Progenitor cell of endocrine pancreas (in vitro differentiated cells): ENCODE measurements at regions not wholly inside any gene's neighbourhood (a gene's known extent, or its start where the extent isn't known, plus 50 kb on each side); places are given as distances from the start of the nearest gene placed in this dataset.

Source experiments
- DNase-seq: peaks from one replicate; pipeline ENCODE4 v3.0.0; 2021; ENCODE audit warnings: low spot score; ENCODE audit not compliant: unreplicated experiment
- H3K27ac Mint-ChIP-seq: 2 replicates; pipeline ENCODE4 v1.8.0; 2021; ENCODE audit warnings: mild to moderate bottlenecking, moderate library complexity, mixed read lengths
- H3K27me3 Mint-ChIP-seq: 2 replicates; pipeline ENCODE4 v1.8.0; 2021; ENCODE audit warnings: mixed read lengths
- H3K36me3 Mint-ChIP-seq: 2 replicates; pipeline ENCODE4 v1.8.0; 2022; ENCODE audit warnings: mixed read lengths; ENCODE audit not compliant: insufficient read depth
- H3K4me1 Mint-ChIP-seq: 2 replicates; pipeline ENCODE4 v1.8.0; 2021; ENCODE audit warnings: low read depth, mixed read lengths
- H3K4me3 Mint-ChIP-seq: 2 replicates; pipeline ENCODE4 v1.8.0; 2021; ENCODE audit warnings: low read depth, mild to moderate bottlenecking, moderate library complexity, mixed read lengths
- H3K9me3 Mint-ChIP-seq: 2 replicates; pipeline ENCODE4 v1.8.0; 2021; ENCODE audit warnings: low read depth, mixed read lengths
- CTCF ChIP-seq: fragments of 200-600 bp; sonication (generic); IDR thresholded peaks from one replicate; pipeline ENCODE4 v1.5.0; 2021; ENCODE audit warnings: antibody characterized with exemption, mild to moderate bottlenecking; ENCODE audit not compliant: unreplicated experiment

DNA sequence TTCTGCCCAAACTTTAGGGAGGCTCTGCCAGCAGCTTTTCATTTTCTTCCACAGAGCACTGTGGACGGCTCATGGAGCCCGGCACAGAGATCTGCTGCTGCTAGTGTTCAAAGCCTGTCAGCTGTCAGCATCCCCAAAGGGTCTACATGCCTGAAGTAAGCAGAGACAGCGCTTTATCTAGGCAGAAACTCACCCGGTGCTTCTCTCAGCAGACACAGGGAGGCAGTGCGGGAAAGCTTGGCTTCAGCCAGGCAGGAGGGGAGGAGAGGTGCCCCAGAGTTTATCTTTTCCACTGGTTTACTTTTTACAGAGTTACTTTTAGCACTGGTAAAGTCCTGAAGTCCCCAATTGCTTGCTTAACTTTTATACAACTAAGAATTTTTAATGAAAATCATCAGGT lies 339.3 kb downstream of the NKX6-1 start:
- TF ChIP-seq CTCF = peak; percentile 52
- Mint-ChIP-seq H3K9me3 (no peaks in the 10 kb centered on the region), H3K27ac (no peak overlapping the region)

GRCh38 chr4:84158670-84159069 lies 340.4 kb downstream of the NKX6-1 start:
- peaks cover 27% of the 10 kb centered on the region for H3K4me1 Mint-ChIP-seq
- no peaks in the 10 kb centered on the region for H3K9me3 Mint-ChIP-seq
- no peaks in the 10 kb centered on the region for H3K36me3 Mint-ChIP-seq
- TF ChIP-seq CTCF = no peak
- peak overlapping the region; percentile 29 for H3K4me3 Mint-ChIP-seq
- no peak for DNase-seq
- no peak overlapping the region for H3K27ac Mint-ChIP-seq
- peaks cover 3% of the 10 kb centered on the region for H3K27me3 Mint-ChIP-seq

More for the DNA sequence above, 339.3 kb downstream of the NKX6-1 start:
- Mint-ChIP-seq H3K4me1 (peaks cover 26% of the 10 kb centered on the region), H3K4me3 (no peak overlapping the region), H3K27me3 (peaks cover 1% of the 10 kb centered on the region), H3K36me3 (no peaks in the 10 kb centered on the region)
- no peak for DNase-seq

DNA sequence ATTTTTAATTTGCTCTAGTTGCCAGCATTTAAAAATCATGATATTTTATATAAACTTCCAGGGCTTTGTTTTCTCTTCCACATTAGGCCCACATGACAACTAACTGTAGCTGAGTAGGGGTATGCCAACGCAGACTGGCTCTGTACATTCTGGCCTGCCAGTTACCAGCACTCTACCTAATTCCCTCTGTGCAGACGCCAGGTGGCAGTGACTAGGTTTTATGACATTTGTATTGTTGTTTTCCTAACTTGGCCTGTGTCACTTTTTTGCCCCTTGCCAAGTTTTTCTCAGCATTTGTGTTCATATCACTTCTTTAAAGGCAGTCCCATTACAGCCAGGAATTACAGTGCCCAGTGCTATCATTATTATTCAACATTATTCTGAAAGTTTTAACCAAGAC lies 347.5 kb downstream of the NKX6-1 start:
- no peak for DNase-seq
- no peak for TF ChIP-seq CTCF
- Mint-ChIP-seq H3K4me3 (no peak overlapping the region), H3K9me3 (no peaks in the 10 kb centered on the region), H3K27me3 (peaks cover 3% of the 10 kb centered on the region), H3K4me1 (peaks cover 4% of the 10 kb centered on the region), H3K36me3 (no peaks in the 10 kb centered on the region), H3K27ac (no peak overlapping the region)

- no peak for TF ChIP-seq CTCF
- no peaks in the 10 kb centered on the region for H3K36me3 Mint-ChIP-seq
- H3K4me3 Mint-ChIP-seq = no peak overlapping the region
- no peak for DNase-seq
- peaks cover 3% of the 10 kb centered on the region for H3K27me3 Mint-ChIP-seq
- peaks cover 14% of the 10 kb centered on the region for H3K4me1 Mint-ChIP-seq
- no peak overlapping the region for H3K27ac Mint-ChIP-seq
- no peaks in the 10 kb centered on the region for H3K9me3 Mint-ChIP-seq
Observed at GRCh38 chr4:84150177-84150576, 348.9 kb downstream of the NKX6-1 start.

GRCh38 chr4:84147831-84148230 lies 351.3 kb downstream of the NKX6-1 start:
- Mint-ChIP-seq H3K4me3 (no peak overlapping the region), H3K36me3 (no peaks in the 10 kb centered on the region), H3K27ac (no peak overlapping the region), H3K27me3 (no peaks in the 10 kb centered on the region), H3K9me3 (no peaks in the 10 kb centered on the region), H3K4me1 (peaks cover 13% of the 10 kb centered on the region)
- DNase-seq = no peak
- no peak for TF ChIP-seq CTCF
